AG09319 (cell line): ENCODE measurements at regions not wholly inside any gene's neighbourhood (a gene's known extent, or its start where the extent isn't known, plus 50 kb on each side); places are given as distances from the start of the nearest gene placed in this dataset.

Source experiments
- DNase-seq: peaks from one replicate; pipeline ENCODE4 v3.0.0-alpha.2; 2010; ENCODE audit warnings: low read depth; ENCODE audit errors: extremely low read depth
- CTCF ChIP-seq: IDR thresholded peaks from 2 replicates; pipeline ENCODE4 v1.5.1; 2011; ENCODE audit warnings: low read depth, mild to moderate bottlenecking, inconsistent platforms, low read length, moderate library complexity

GRCh38 chr11:70593446-70593983 lies 195.2 kb downstream of the CTTN start:
- TF ChIP-seq CTCF = no peak
- DNase-seq = no peak

- TF ChIP-seq CTCF = no peak
Measured at GRCh38 chr11:70594031-70594430, 195.7 kb downstream of the CTTN start.

GRCh38 chr11:70594606-70595005 lies 196.3 kb downstream of the CTTN start:
- TF ChIP-seq CTCF = no peak
- no peak for DNase-seq

More at GRCh38 chr11:70594031-70594430, 195.7 kb downstream of the CTTN start:
- DNase-seq = no peak

- no peak for TF ChIP-seq CTCF
- no peak for DNase-seq
Measured at GRCh38 chr11:70595016-70595415, 196.7 kb downstream of the CTTN start.

GRCh38 chr11:70595452-70595851 lies 197.1 kb downstream of the CTTN start:
- DNase-seq = no peak
- TF ChIP-seq CTCF = no peak

GRCh38 chr11:70596091-70596490 lies 197.8 kb downstream of the CTTN start:
- no peak for DNase-seq
- TF ChIP-seq CTCF = no peak

GRCh38 chr11:70597006-70597555 lies 198.8 kb downstream of the CTTN start:
- no peak for TF ChIP-seq CTCF
- DNase-seq = no peak
